NOMO-1 treated with dmso at 0.1 percent for 144 hours (cell line): ENCODE measurements at regions not wholly inside any gene's neighbourhood (a gene's known extent, or its start where the extent isn't known, plus 50 kb on each side); places are given as distances from the start of the nearest gene placed in this dataset.
"Not testable (repeated sequence)": the region's sequence is repeated elsewhere in the genome, so short reads cannot be mapped to it uniquely, and the experiment has no call there.

ENCODE experiments used
- DNase-seq: peaks from one replicate; lab custom pipeline; 2025; ENCODE audit not compliant: unreplicated experiment; lab: John Stamatoyannopoulos, UW

DNA sequence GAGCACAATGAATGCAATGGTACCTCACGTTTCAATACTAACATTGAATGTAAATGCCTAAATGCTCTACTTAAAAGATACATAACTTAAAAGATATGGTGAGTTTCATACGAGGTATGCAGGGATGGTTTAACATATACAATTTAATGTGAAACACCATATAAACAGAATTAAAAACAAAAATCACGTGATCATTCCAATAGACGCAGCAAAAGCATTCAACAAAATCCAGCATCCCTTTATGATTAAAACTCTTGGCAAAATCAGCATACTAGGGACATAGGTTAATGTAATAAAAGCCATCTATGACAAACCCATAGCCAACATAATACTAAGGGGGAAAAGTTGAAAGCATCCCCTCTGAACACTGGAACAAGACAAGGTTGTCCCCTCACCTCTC, 845.7 kb downstream of the SLC16A7 start:
- no peak for DNase-seq

DNA sequence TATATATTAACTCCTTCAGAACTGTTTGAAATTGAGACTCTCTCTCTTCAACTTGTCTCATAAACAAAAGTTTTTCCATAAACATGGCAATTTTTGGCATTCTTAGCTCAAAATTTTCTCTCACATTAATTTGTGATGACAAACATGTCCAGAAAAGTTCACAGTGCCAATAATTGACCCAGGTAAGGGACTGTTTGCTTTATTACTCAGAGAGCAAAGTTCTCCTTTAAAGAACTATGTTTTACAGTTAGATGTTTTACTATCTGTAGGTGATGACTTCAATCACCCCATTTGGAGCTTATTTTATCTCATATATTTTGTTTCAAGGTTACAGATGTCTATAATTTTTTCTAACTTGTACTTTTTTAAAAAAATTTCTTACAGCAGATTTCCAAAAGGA, 855.6 kb downstream of the SLC16A7 start:
- DNase-seq = no peak

- no peak for DNase-seq
Measured at GRCh38 chr12:60465060-60465459, 869.2 kb downstream of the SLC16A7 start.

- no peak for DNase-seq
Measured at GRCh38 chr12:60468546-60468945, 872.7 kb downstream of the SLC16A7 start.

DNA sequence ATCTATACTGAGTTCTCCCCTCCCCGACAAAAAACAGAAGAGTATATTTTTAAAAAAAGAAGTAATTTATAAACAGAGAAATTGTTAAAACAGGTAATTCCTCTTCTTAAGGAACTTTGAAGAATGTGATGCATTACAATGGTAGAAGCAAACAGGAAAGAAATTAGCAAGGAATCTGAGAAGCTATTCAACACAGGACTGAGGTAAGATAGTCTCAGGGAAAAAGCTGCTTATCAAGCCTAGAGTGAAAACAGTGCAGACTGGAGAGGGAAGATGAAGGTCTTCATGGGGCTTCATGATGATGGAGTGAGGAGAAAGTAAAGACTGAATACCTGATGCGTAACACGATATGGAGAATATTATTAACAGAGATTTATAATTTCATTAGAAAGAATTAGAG, 880.0 kb downstream of the SLC16A7 start:
- DNase-seq = no peak

- DNase-seq = no peak
Measured at GRCh38 chr12:60487284-60487683, 891.5 kb downstream of the SLC16A7 start.

DNA sequence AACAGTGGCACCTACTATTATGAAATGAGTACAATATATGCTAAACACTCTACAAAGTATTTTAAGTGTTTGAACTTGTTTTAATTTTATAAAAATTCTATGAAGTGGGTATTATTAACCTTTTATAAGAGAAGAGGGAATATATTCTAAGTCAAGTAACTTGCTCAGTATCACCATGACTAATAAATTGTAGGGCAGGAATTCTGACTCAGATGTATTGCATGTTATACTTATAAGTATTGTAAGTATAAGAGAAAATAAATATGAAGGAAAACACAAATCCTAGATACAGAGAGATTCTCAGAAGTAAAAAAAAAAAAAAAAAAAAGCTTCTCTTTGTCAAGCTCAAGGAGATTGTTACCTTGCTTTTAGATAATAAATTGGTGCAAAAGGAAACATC, 893.2 kb downstream of the SLC16A7 start:
- no peak for DNase-seq

GRCh38 chr12:60494244-60494643, 898.4 kb downstream of the SLC16A7 start:
- no peak for DNase-seq

- no peak for DNase-seq
Measured at GRCh38 chr12:60498656-60499055, 902.8 kb downstream of the SLC16A7 start.

DNA sequence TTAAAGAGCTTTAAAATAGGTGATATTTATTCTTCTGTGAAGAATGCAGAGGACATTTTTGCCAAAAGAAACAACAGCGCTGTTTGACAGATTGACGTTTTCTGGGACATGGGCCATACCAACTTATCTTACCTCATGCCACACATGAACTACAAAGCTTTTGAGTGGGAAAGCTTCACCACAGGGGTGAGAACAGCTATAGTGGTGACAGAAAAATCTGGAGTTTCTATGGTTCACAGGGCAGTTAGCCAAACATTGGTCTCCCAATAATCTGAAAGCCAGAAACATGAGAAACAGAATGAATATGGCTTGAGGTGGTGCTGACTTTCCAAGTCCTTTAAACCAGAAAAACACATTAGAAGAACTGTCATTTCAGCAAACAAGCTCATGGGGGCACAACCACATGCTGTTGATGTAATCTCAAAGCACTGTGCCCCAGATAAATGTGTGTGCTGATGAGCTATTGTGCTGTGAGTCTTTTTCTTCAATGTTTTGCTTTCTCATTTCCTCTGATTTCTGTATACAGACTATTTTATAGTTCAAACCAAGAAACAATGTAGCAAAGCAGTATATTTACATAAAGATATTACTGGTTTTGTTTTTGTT, 905.4 kb downstream of the SLC16A7 start:
- no peak for DNase-seq

DNA sequence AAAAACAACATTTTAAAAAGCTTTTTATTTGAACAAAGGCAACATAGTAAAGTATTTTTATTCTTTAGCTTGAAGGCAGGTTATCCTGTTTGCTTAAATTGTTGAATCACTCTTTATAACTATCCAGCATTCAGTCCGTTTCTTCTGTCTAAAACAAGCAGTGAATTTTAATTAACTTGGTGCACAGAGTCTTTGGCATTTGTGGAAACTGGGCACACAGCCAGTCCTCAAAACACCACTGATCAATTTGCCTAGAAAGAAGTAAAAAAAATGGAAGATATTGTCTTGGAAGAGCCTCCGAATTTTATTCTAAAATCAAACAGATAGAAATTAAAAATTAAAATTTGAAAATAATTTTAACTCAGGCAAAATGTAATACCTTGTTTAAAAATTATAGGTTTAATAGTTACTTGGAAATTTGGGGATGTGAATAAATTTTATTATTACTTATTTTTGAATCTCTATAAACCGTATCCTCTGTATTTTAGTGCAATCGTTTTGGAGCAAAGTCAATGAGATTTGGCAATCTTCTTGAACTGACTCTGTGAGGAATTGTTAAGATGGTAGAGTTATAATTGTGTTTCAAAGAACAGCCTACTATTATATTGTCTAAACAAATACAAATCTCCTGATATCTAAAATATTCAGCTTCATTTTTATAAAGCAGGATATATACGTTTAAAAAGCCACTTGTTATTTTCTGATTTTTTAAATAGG, 927.0 kb downstream of the SLC16A7 start:
- DNase-seq = no peak

DNA sequence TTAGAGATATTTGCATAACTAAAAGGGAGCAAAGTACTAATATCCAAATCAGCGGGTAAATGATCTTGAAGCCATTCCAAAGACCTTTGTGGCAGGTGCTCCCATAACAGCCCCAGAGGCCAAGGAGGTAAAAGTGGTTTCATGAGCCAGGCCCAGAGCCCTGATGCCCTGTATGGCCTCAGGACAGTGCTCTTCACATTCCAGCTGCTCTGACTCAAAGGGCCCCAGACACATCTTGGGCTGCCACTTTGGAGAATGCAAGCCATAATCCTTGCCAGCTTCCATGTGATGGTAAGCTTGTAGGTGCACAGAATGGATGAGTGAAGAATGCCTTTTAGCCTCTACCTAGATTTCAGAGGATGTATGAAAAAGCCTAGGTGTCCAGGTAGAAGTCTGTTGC, 933.4 kb downstream of the SLC16A7 start:
- DNase-seq = no peak

GRCh38 chr12:60529723-60530122, 933.9 kb downstream of the SLC16A7 start:
- no peak for DNase-seq

GRCh38 chr12:60535363-60535762, 939.5 kb downstream of the SLC16A7 start:
- DNase-seq = no peak

DNA sequence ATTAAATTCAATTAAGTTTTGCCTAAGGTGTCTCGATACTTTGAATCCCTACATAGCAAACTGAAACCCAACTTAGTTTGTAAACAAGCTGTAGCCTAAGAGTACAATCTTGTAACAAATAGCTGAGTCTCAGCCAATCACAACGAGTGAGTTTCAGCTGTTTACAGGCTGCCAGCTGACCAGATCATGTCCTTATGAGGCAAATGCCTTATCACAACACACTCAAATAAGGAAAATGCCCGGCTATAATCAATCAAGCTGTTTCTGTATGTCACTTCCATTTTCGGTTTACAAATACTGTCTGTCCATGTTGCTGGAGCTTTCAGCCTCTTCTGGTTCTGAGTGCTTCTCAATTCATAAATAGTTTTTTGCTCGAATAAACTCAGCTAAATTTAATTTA, 943.8 kb downstream of the SLC16A7 start:
- no peak for DNase-seq

DNA sequence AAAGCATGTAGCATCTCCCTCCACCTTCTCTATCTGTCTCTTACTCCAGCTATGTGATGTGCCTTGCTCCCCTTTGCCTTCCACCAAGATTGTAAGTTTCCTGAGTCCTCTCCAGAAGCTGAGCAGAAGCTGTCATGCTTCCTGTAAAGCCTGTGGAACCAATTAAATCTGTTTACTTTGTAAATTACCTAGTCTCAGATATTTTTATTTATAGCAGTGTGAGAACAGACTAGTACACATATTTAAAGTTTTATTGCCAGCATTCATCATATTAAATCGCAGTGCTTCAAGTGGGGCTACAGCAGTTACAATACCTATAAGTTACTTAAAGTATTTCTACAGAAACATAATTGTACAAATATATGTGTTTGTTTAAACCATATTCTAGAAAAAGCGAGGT, 973.1 kb downstream of the SLC16A7 start:
- DNase-seq = no peak

DNA sequence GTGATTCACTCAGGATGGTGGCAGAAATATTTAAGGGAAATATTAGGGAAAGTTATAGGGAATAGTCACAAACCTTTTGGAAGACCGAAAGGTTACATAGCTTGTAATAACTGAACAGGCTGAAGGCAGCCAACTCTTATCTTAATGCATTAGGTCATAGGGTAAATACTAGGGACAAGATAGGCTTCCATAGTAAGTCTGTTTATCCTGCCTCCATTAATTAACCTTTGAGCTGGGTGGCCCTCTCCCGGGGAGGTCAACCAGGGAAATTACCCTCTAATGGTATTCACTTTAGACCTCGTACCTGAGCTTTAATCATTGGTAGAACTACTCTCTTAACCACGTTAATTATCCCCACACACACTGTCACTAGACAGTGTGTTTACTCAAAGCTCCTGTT, 981.8 kb downstream of the SLC16A7 start:
- DNase-seq = no peak

DNA sequence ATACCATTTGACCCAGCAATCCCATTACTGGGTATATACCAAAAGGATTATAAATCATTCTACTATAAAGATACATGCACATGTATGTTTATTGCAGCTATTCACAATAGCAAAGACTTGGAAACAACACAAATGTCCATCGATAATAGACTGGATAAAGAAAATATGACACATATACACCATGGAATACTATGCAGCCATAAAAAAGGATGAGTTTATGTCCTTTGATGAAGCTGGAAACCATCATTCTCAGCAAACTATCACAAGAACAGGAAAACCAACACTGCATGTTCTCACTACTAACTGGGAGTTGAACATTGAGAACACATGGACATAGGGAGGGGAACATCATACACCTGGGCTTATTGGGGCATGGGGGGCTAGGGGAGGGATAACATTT, 991.8 kb downstream of the SLC16A7 start:
- DNase-seq = not testable (repeated sequence)

DNA sequence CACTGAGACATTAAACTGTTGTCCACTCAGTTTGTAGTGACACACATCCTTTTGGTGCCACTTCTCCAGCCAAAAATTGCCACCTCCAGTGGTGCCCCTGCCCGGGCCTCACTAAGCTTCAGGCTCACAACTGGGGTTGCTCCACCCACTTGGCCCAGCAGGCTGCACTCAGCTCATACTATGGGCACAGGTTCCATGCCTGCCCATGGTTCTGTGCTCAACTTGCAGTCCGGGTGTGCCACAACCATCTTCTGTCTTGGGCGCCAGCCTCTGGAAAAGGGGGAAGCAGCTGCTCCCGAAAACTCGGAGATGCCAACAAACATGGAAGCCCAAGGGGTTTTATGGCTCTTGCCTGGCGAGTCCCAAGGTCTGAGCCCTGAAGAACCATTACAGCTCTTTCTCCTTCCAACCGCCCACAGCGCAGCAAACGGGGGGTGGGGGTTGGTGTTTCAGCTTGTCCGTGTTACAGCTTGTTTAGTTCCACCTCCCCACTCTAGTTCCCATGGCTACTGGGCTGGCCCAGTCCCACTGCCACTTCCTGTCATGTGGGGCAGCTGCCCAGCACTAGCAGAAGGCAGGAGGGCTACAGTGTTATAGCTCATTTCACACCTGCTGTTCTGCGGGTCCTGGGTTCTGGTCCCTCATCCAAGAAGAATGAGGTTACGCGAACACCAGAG, 998.3 kb downstream of the SLC16A7 start:
- DNase-seq = no peak

DNA sequence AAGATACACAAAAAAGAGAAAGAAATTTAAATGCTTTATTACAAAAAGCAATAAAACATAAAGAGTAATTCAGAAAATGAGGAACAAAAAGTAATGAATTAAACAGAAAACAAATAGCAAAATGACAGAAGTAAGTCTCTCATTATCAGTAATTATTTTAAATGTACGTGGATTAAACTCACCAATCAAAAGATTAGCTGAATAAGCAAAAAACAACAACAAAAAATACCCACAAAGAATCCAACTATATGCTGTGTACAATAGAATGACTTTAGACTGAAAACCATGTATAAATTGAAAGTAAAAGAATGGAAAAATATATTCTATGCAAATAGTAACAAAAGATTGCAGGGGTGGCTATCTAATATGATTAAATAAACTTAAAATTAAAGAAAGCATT, 1006.8 kb downstream of the SLC16A7 start:
- no peak for DNase-seq

DNA sequence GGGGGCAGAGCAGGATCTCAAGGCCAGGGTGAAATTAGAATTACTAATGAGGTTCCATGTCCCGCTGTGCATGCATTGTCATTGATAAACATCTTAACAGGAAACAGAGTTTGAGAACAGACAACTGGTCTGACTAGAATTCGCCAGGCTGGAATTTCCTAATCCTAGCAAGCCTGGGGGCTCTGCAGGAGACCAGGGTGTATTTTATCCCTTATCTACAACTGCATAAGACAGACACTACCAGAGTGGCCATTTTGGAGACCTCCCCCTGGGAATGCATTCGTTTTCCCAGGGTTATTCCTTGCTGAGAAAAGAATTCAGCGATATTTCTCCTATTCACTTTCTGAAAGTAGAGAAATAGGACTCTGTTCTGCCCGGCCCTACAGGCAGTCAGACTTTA, 1007.6 kb downstream of the SLC16A7 start:
- not testable (repeated sequence) for DNase-seq

DNA sequence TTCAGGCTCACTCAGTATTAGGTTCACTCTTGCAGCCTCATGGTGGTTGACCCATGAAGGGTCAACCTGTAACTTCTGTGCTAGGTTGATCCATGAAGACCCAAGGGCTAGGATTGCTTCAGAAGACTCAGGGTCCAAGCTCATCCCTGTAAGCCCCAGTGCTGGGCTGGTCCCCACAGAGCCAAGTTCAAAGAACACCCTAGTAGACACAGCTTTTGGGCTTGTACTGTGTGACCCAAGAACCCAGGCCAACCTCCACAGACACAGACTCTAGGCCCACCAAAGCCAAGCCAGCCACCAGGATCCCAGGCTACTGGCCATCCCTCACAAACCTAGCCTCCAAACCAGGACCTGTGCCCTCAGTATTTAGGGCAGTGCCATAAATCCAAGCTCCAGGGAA, 1020.6 kb downstream of the SLC16A7 start:
- DNase-seq = no peak
